A549 (cell line): ENCODE measurements at regions not wholly inside any gene's neighbourhood (a gene's known extent, or its start where the extent isn't known, plus 50 kb on each side); places are given as distances from the start of the nearest gene placed in this dataset.
"Not testable (repeated sequence)": the region's sequence is repeated elsewhere in the genome, so short reads cannot be mapped to it uniquely, and the experiment has no call there.

Experiments used
- BHLHE40 ChIP-seq: IDR thresholded peaks from 2 replicates; pipeline ENCODE4 v1.6.1; 2012; ENCODE audit warnings: low read depth, low read length, inconsistent platforms
- CHD4 ChIP-seq: fragments of 200-600 bp; sonication (generic); IDR thresholded peaks from 2 replicates; pipeline ENCODE4 v1.6.1; 2016; ENCODE audit warnings: antibody characterized with exemption, mild to moderate bottlenecking, borderline replicate concordance
- CTCF ChIP-seq: fragments of >200 bp; sonication (Bioruptor Twin); formaldehyde crosslinking; IDR thresholded peaks from 3 replicates; pipeline ENCODE4 v1.5.1; 2016
- EHMT2 ChIP-seq: fragments of 200-600 bp; sonication (generic); IDR thresholded peaks from 2 replicates; pipeline ENCODE4 v1.6.1; 2016; ENCODE audit warnings: antibody characterized with exemption, low read depth, mild to moderate bottlenecking, moderate library complexity
- EP300 ChIP-seq, 2 experiments: fragments of >200 bp; sonication (Bioruptor Twin); formaldehyde crosslinking; IDR thresholded peaks; 2 replicates in 1 of 2; 3 replicates in 1 of 2; pipeline ENCODE4 v1.6.1; 2016 to 2017
- FOXS1 ChIP-seq: fragments of 250-450 bp; sonication (Bioruptor Pico); IDR thresholded peaks from 2 replicates; pipeline ENCODE4 v1.5.0; 2020; ENCODE audit warnings: mild to moderate bottlenecking, moderate library complexity
- HOXA7 ChIP-seq: fragments of 250-450 bp; sonication (Bioruptor Pico); IDR thresholded peaks from 2 replicates; pipeline ENCODE4 v1.5.0; 2020; ENCODE audit warnings: mild to moderate bottlenecking, moderate library complexity
- PBX3 ChIP-seq: IDR thresholded peaks from 2 replicates; pipeline ENCODE4 v1.6.1; 2012
- POLR2A ChIP-seq: IDR thresholded peaks from 2 replicates; pipeline ENCODE4 v1.6.1; 2012; ENCODE audit warnings: mild to moderate bottlenecking, low read length
- RCOR1 ChIP-seq: fragments of 150-350 bp; IDR thresholded peaks from 2 replicates; pipeline ENCODE4 v1.6.1; 2014; ENCODE audit warnings: antibody characterized with exemption, low read length, low read depth
- REST ChIP-seq: fragments of 200-600 bp; sonication (generic); IDR thresholded peaks from 2 replicates; pipeline ENCODE4 v1.6.1; 2016; ENCODE audit warnings: antibody characterized with exemption, mild to moderate bottlenecking, moderate library complexity
- RFX5 ChIP-seq: fragments of 450-650 bp; IDR thresholded peaks from 2 replicates; pipeline ENCODE4 v1.7.1; 2014; ENCODE audit warnings: antibody characterized with exemption, mild to moderate bottlenecking, moderate library complexity
- SMC3 ChIP-seq: fragments of >200 bp; sonication (Bioruptor Twin); formaldehyde crosslinking; IDR thresholded peaks from 3 replicates; pipeline ENCODE4 v1.6.1; 2018; ENCODE audit warnings: inconsistent platforms

- TF ChIP-seq BHLHE40; CTCF; FOXS1 (CRISPR knock-in tag); CHD4; PBX3; POLR2A; RFX5; REST; SMC3; RCOR1; HOXA7 (CRISPR knock-in tag); EHMT2; EP300 (IDR thresholded peaks at IDR 0.05): not testable (repeated sequence)
These were observed 158.0 kb downstream of the RNF144B start for GRCh38 chr6:18545142-18545541.
